Lung (tissue), 11 donors: ENCODE measurements at regions not wholly inside any gene's neighbourhood (a gene's known extent, or its start where the extent isn't known, plus 50 kb on each side); places are given as distances from the start of the nearest gene placed in this dataset.

ENCODE experiments used
- ATAC-seq: fragments of 200-7000 bp; cut with Tn5 transposase; one replicate; pipeline ENCODE4 v1.9.1; 2020; ENCODE audit warnings: moderate number of reproducible peaks; ENCODE audit not compliant: insufficient read depth, low FRiP score
- DNase-seq, 3 donors: peaks; one replicate each; pipeline ENCODE4 v3.0.0-alpha.2; 2013 to 2017
- H3K27ac ChIP-seq, 2 donors: one replicate each; pipeline ENCODE4 v1.5.1; 2013; ENCODE audit warnings: mild to moderate bottlenecking in 2 of 2, moderate library complexity in 2 of 2, control low read depth in 1 of 2, inconsistent platforms in 1 of 2, low read depth in 1 of 2, low read length in 1 of 2
- H3K27me3 ChIP-seq, 3 donors: one replicate each; pipeline ENCODE4 v1.5.1; 2013; ENCODE audit warnings: low read length in 2 of 3; ENCODE audit not compliant: control insufficient read depth in 3 of 3, insufficient read depth in 3 of 3
- H3K36me3 ChIP-seq, 4 donors: one replicate each; pipeline ENCODE4 v1.5.1; 2013; ENCODE audit warnings: low read length in 4 of 4, mild to moderate bottlenecking in 1 of 4, moderate library complexity in 1 of 4; ENCODE audit not compliant: control insufficient read depth in 4 of 4, insufficient read depth in 4 of 4
- H3K4me1 ChIP-seq, 5 donors: one replicate each; pipeline ENCODE4 v1.5.1; 2013; ENCODE audit warnings: low read length in 5 of 5, mild to moderate bottlenecking in 2 of 5, moderate library complexity in 1 of 5; ENCODE audit not compliant: control insufficient read depth in 5 of 5, insufficient read depth in 5 of 5
- H3K4me3 ChIP-seq: one replicate; pipeline ENCODE4 v1.5.1; 2013; ENCODE audit warnings: mild to moderate bottlenecking, control low read depth, moderate library complexity
- H3K9ac ChIP-seq, 2 donors: one replicate each; pipeline ENCODE4 v1.5.1; 2013; ENCODE audit warnings: low read length in 2 of 2, control low read depth in 1 of 2; ENCODE audit not compliant: insufficient read depth in 1 of 2
- H3K9me3 ChIP-seq, 4 donors: one replicate each; pipeline ENCODE4 v1.5.1; 2013; ENCODE audit warnings: low read length in 3 of 4, mild to moderate bottlenecking in 1 of 4, moderate library complexity in 1 of 4; ENCODE audit not compliant: control insufficient read depth in 4 of 4, insufficient read depth in 3 of 4
- CTCF ChIP-seq: IDR thresholded peaks from 2 replicates; pipeline ENCODE4 v1.5.1; 2012; ENCODE audit warnings: mild to moderate bottlenecking; ENCODE audit errors: control extremely low read depth, extremely low read depth
- WGBS, 2 donors: extraction: QIAGEN DNeasy Blood & Tissue Kit; methylation state at CpG; one replicate each; pipeline ENCODE4 v1.1.7; 2013; 5-methylcytosine and 5-hydroxymethylcytosine counted together
- donor health status: control.
- donor health status: control.
- donor health status: Bipolar disorder and iron deficiency.
- donor health status: healthy.
- donor health status: DM: yes; HTN: yes; CAD: no.

DNA sequence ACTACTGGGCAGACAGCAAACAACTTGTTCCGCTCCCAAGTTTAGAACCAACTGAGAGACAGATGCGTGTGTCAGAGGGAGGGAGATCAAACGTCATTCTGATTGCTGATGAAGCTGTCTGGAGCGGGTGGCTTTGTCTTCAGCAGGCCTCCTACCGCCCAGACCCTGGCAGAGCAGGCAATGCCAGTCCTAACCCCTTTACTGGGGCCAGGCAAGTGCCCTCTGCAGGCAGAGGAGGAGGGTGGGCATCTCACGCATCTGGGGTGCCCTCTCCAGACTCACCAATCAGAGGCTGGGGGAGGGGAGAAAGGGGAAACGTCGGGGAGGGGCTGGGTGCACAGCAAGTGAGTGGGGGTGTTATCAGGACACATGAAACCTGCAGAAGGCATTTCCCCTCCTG lies 126.6 kb downstream of the ACTL8 start:
- DNase-seq (no peak), ATAC-seq (no peak)
- H3K4me1 ChIP-seq = no peaks in the 10 kb centered on the region
- no peak overlapping the region for H3K27ac ChIP-seq
- TF ChIP-seq CTCF = no peak
- H3K27me3 ChIP-seq = peaks cover 0 to 8% (median 0%) of the 10 kb centered on the region in 3 donors
- WGBS, 2 donors = 22 to 33% methylated on average over 8 of the region's 8 CpGs
- no peaks in the 10 kb centered on the region for H3K36me3 ChIP-seq
- peaks cover 0 to 6% (median 0%) of the 10 kb centered on the region in 4 donors for H3K9me3 ChIP-seq
- no peak overlapping the region for H3K4me3 ChIP-seq
- no peak overlapping the region for H3K9ac ChIP-seq

DNA sequence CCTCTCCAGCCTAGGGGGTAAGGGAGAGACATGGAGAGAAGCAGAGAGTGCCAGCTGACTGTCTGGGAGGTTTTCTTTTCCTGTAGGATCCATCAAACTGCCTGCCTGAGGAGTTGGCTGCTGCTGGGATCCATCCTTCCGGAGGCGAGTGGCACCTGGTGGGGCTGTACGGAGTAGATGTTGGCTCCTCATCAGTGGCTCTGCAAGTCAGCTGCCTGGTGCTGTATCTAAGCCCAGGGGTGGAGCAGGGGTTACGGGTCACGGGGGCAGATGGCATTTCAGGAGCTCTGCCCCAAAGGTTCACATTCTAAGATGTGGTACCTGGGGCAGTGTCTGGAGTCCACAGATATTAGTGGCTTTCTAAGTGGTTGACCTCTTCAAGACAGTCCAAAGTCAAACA lies 128.0 kb downstream of the ACTL8 start:
- Histone ChIP-seq H3K27ac (no peak overlapping the region), H3K27me3 (peaks cover 0 to 4% (median 4%) of the 10 kb centered on the region in 3 donors), H3K4me3 (no peak overlapping the region), H3K9me3 (peaks cover 0 to 3% (median 0%) of the 10 kb centered on the region in 4 donors), H3K9ac (no peak overlapping the region), H3K36me3 (no peaks in the 10 kb centered on the region), H3K4me1 (no peaks in the 10 kb centered on the region)
- no peak for ATAC-seq
- TF ChIP-seq CTCF = no peak
- WGBS, 2 donors = 78 to 91% methylated on average over 5 of the region's 5 CpGs
- DNase-seq = no peak

- Histone ChIP-seq H3K27ac (no peak overlapping the region), H3K9ac (no peak overlapping the region), H3K4me3 (no peak overlapping the region), H3K36me3 (no peaks in the 10 kb centered on the region), H3K4me1 (no peaks in the 10 kb centered on the region), H3K27me3 (peaks cover 0 to 4% (median 4%) of the 10 kb centered on the region in 3 donors), H3K9me3 (peaks cover 0 to 3% (median 0%) of the 10 kb centered on the region in 4 donors)
- ATAC-seq (no peak), DNase-seq (no peak)
- TF ChIP-seq CTCF = no peak
- 90 to 92% methylated on average over 12 of the region's 12 CpGs for WGBS, 2 donors
Measured at GRCh38 chr1:17883662-17884395, 128.7 kb downstream of the ACTL8 start.
